ENCODE measurements at regions not wholly inside any gene's neighbourhood (a gene's known extent, or its start where the extent isn't known, plus 50 kb on each side); places are given as distances from the start of the nearest gene placed in this dataset.

GRCh38 chr11:4211991-4212390, 117.4 kb downstream of the RRM1 start:
- intact Hi-C loops (cut with DNase I), result no loop called here
- H3K27me3 ChIP-seq, result peaks cover 0 to 24% (median 10%) of the 10 kb centered on the region in 9 donors
- no peaks in the 10 kb centered on the region for H3K36me3 ChIP-seq
- no peaks in the 10 kb centered on the region for H3K9me3 ChIP-seq
- no peak for DNase-seq
- 16 to 24% (median 21%) methylated on average over 24 of the region's 24 CpGs for WGBS, 4 donors
- no peak for TF ChIP-seq CTCF (IDR thresholded peaks at IDR 0.05)
- no peak for TF ChIP-seq POLR2A (IDR thresholded peaks at IDR 0.05)
- no peak for ATAC-seq
- H3K4me1 ChIP-seq, result no peaks in the 10 kb centered on the region
- no peak overlapping the region for H3K4me3 ChIP-seq
- no peak overlapping the region for H3K27ac ChIP-seq

DNA sequence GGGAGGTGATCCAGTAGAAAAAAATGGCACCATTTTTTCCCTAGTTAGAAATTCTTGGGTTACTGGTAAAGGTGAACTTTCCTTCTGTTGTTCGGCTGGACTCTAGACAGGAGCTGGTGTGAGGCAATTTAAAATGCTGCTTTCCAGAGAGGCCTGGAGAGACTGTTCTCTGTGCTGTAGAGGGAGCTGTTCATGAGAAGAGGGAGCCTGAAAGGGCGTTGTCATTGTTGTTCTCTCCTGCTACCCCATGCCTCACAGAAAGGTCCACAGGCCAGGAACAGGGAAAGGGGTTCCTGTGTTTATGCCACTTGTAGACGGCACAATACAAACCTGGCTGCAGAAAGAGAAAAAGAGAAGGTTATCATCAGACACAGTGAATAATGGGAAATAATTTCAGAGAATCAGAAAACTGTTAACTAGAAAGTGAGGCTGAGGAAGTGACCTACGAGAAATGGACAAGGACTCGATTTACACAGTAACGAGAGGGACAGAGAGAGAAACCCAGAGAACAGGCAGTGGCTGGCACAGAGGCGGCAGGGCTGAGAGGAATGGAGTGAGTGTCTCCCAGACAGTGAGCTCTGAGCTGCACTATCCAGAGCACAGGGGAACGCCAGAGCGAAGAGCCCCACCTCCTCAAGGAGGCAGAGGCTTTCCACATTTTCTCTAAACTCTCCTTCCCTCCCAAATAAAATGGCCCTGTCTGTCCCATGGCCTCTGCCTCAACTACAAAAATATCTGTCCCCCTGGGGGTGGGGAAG, 109.2 kb downstream of the RRM1 start:
- peaks cover 0 to 5% (median 0%) of the 10 kb centered on the region in 9 donors for H3K27me3 ChIP-seq
- peaks cover 0 to 18% (median 1%) of the 10 kb centered on the region in 12 donors for H3K4me1 ChIP-seq
- DNase-seq (no peak), ATAC-seq (peak; percentile 83 to 93 (median 90))
- no peak overlapping the region for H3K4me3 ChIP-seq
- peaks cover 0 to 6% (median 0%) of the 10 kb centered on the region in 12 donors for H3K9me3 ChIP-seq
- TF ChIP-seq POLR2A (IDR thresholded peaks at IDR 0.05) (no peak), CTCF (IDR thresholded peaks at IDR 0.05) (peak in 7 of 12 donors; percentile 15 to 39 (median 28))
- H3K27ac ChIP-seq, result peak overlapping the region in 7 of 12 donors; percentile 24 to 63 (median 40)
- intact Hi-C loops (cut with DNase I), result loop anchor here in 1 of 10 donors (5.0 kb wide), 1 partner anchor 289 kb away; no protein-coding TSS in a partner anchor
- no peaks in the 10 kb centered on the region for H3K36me3 ChIP-seq
- 48 to 66% (median 52%) methylated on average over 9 of the region's 9 CpGs for WGBS, 4 donors

DNA sequence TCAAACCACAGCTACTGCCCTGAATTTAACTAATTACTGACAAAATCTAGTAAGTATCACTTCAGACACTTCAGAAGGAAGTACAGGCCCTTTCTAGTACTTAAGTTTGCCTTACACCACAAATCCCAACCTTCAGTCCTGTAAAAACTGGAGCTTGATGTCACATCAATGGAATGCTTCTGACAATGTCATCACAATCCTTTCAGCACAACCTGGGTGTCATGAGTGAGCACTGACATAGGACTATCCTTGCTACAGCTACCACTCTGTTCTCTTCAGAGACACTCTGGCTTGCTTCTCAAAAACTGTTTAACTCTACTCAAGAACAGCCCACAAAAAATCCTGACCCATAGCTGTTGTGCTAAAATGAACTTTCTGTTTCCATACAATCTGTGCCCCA, 108.2 kb downstream of the RRM1 start:
- no peaks in the 10 kb centered on the region for H3K36me3 ChIP-seq
- H3K9me3 ChIP-seq, result peaks cover 0 to 6% (median 0%) of the 10 kb centered on the region in 12 donors
- peak overlapping the region in 6 of 12 donors; percentile 23 to 63 (median 40) for H3K27ac ChIP-seq
- ATAC-seq (peak; percentile 88 to 95 (median 90)), DNase-seq (no peak)
- peaks cover 0 to 18% (median 1%) of the 10 kb centered on the region in 12 donors for H3K4me1 ChIP-seq
- no peak overlapping the region for H3K4me3 ChIP-seq
- intact Hi-C loops (cut with DNase I), result loop anchor here in 1 of 10 donors (5.0 kb wide), 1 partner anchor 290 kb away; no protein-coding TSS in a partner anchor
- H3K27me3 ChIP-seq, result peaks cover 0 to 5% (median 0%) of the 10 kb centered on the region in 9 donors
- no peak for TF ChIP-seq POLR2A (IDR thresholded peaks at IDR 0.05)
- TF ChIP-seq CTCF (IDR thresholded peaks at IDR 0.05), result no peak

- Histone ChIP-seq H3K4me3 (no peak overlapping the region), H3K27ac (no peak overlapping the region), H3K9me3 (peaks cover 0 to 6% (median 0%) of the 10 kb centered on the region in 12 donors), H3K36me3 (no peaks in the 10 kb centered on the region), H3K4me1 (peaks cover 0 to 8% (median 0%) of the 10 kb centered on the region in 12 donors), H3K27me3 (no peaks in the 10 kb centered on the region)
- intact Hi-C loops (cut with DNase I), result no loop called here
- DNase-seq (no peak), ATAC-seq (no peak)
- WGBS, 4 donors, result 80 to 87% (median 81%) methylated on average over 2 of the region's 2 CpGs
- TF ChIP-seq POLR2A (IDR thresholded peaks at IDR 0.05), result no peak
- no peak for TF ChIP-seq CTCF (IDR thresholded peaks at IDR 0.05)
Observed at GRCh38 chr11:4197112-4197511, 102.5 kb downstream of the RRM1 start.
